HUES6 (cell line): ENCODE measurements at regions not wholly inside any gene's neighbourhood (a gene's known extent, or its start where the extent isn't known, plus 50 kb on each side); places are given as distances from the start of the nearest gene placed in this dataset.
"Not testable (repeated sequence)": the region's sequence is repeated elsewhere in the genome, so short reads cannot be mapped to it uniquely, and the experiment has no call there.

Experiments
- H3K27ac ChIP-seq: 2 replicates; pipeline ENCODE4 v1.7.0; 2013; ENCODE audit warnings: low read depth, mild to moderate bottlenecking, low read length, inconsistent platforms
- H3K27me3 ChIP-seq: 2 replicates; pipeline ENCODE4 v1.6.1; 2013; ENCODE audit warnings: low read length; ENCODE audit not compliant: control insufficient read depth, insufficient read depth
- H3K36me3 ChIP-seq: 2 replicates; pipeline ENCODE4 v1.6.1; 2013; ENCODE audit warnings: low read length; ENCODE audit not compliant: control insufficient read depth, insufficient read depth
- H3K4me1 ChIP-seq: 2 replicates; pipeline ENCODE4 v1.6.1; 2013; ENCODE audit warnings: low read length; ENCODE audit not compliant: control insufficient read depth, insufficient read depth
- H3K4me3 ChIP-seq: 2 replicates; pipeline ENCODE4 v1.5.1; 2013; ENCODE audit warnings: low read depth, low read length
- H3K9ac ChIP-seq: one replicate; pipeline ENCODE4 v1.6.1; 2013; ENCODE audit warnings: mild to moderate bottlenecking, low read length
- H3K9me3 ChIP-seq: 2 replicates; pipeline ENCODE4 v1.6.1; 2013; ENCODE audit warnings: low read depth, low read length; ENCODE audit not compliant: control insufficient read depth, insufficient read depth

DNA sequence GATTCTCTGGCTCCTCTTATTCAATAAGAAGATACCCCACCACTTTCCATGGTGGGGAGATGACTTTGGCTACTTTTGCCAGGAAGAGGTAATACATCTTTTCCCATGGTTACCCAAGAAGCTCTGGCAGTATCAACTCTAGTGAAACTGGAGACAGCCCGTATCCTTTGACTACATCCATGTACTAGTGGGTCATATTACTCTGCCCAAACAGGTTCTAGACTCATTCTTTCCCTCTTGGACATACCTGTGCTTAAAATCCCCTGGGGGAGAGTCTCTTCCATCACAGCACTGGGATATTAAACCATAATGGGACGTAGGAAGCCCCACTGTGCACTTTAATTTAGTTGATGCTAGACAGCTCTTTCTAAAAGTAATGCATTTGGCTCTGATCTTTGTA, 144.7 kb upstream of the KLF12 start:
- H3K4me1 ChIP-seq = peaks cover 5% of the 10 kb centered on the region; the same call in 1 of the 2 replicates
- no peak overlapping the region for H3K4me3 ChIP-seq
- no peaks in the 10 kb centered on the region for H3K36me3 ChIP-seq
- H3K27me3 ChIP-seq = no peaks in the 10 kb centered on the region
- H3K9ac ChIP-seq = no peak overlapping the region
- H3K9me3 ChIP-seq = no peaks in the 10 kb centered on the region
- no peak overlapping the region for H3K27ac ChIP-seq

- Histone ChIP-seq H3K27me3 (no peaks in the 10 kb centered on the region), H3K4me1 (no peaks in the 10 kb centered on the region), H3K9me3 (peaks cover 4% of the 10 kb centered on the region; the same call in 1 of the 2 replicates), H3K4me3 (no peak overlapping the region), H3K27ac (no peak overlapping the region), H3K36me3 (no peaks in the 10 kb centered on the region), H3K9ac (no peak overlapping the region)
These were observed 140.7 kb upstream of the KLF12 start for GRCh38 chr13:74274916-74275315.

DNA sequence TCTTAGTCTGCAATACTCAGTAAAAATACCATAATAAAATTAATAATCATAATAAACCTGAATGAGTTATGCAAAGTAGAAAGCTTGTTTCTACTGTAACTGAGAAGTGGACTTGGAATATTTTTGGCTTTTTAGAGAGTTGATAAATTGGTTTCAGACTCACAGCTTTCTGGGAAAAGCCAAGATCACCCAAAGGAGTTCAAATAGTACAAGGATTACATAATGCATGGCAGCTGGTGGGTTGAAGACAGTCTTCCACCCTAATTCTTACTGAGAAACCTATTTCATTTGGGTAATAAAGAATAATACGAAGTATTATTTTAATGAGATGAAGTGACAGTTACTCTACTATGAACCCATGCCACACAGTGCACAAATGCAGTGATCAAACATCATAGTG, 139.4 kb upstream of the KLF12 start:
- H3K9me3 ChIP-seq = peaks cover 4% of the 10 kb centered on the region; the same call in 1 of the 2 replicates
- H3K9ac ChIP-seq = no peak overlapping the region
- no peaks in the 10 kb centered on the region for H3K4me1 ChIP-seq
- no peak overlapping the region for H3K4me3 ChIP-seq
- H3K27me3 ChIP-seq = no peaks in the 10 kb centered on the region
- no peaks in the 10 kb centered on the region for H3K36me3 ChIP-seq
- no peak overlapping the region for H3K27ac ChIP-seq

GRCh38 chr13:74272826-74273225, 138.6 kb upstream of the KLF12 start:
- H3K4me3 ChIP-seq = no peak overlapping the region
- H3K27me3 ChIP-seq = no peaks in the 10 kb centered on the region
- H3K36me3 ChIP-seq = no peaks in the 10 kb centered on the region
- H3K9me3 ChIP-seq = peaks cover 4% of the 10 kb centered on the region; the same call in 1 of the 2 replicates
- H3K27ac ChIP-seq = no peak overlapping the region
- no peak overlapping the region for H3K9ac ChIP-seq
- no peaks in the 10 kb centered on the region for H3K4me1 ChIP-seq

GRCh38 chr13:74270018-74270417, 135.8 kb upstream of the KLF12 start:
- Histone ChIP-seq H3K27me3 (no peaks in the 10 kb centered on the region), H3K9ac (no peak overlapping the region), H3K9me3 (peaks cover 13% of the 10 kb centered on the region; the same call in 1 of the 2 replicates), H3K4me1 (no peaks in the 10 kb centered on the region), H3K4me3 (no peak overlapping the region), H3K36me3 (no peaks in the 10 kb centered on the region), H3K27ac (no peak overlapping the region)

- no peaks in the 10 kb centered on the region for H3K27me3 ChIP-seq
- H3K9me3 ChIP-seq = peaks cover 21% of the 10 kb centered on the region; the same call in 1 of the 2 replicates
- H3K4me1 ChIP-seq = no peaks in the 10 kb centered on the region
- H3K36me3 ChIP-seq = no peaks in the 10 kb centered on the region
- H3K9ac ChIP-seq = no peak overlapping the region
- no peak overlapping the region for H3K27ac ChIP-seq
- H3K4me3 ChIP-seq = no peak overlapping the region
These were observed 132.7 kb upstream of the KLF12 start for GRCh38 chr13:74266861-74267260.

GRCh38 chr13:74266309-74266708, 132.1 kb upstream of the KLF12 start:
- Histone ChIP-seq H3K27ac (no peak overlapping the region), H3K4me3 (no peak overlapping the region)

DNA sequence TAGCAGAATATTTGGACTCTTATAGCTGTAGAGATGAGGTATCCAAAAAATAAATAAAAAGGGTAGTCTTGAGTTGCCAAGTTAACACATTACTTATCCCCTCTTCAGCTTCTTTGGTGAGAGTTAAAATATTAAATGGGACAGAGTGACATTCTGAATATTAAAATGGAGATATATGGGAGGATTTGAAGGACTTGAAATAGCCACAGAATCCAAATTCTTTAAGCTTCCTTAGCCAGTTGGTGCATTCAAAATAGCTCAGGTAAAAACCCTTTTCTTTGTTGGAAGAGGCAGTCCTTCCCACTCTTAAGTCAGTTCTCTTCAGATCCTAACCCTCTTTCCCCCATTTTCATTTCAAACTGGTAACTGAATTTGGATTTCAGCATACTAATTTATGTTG, 130.1 kb upstream of the KLF12 start:
- H3K27ac ChIP-seq = no peak overlapping the region
- no peaks in the 10 kb centered on the region for H3K36me3 ChIP-seq
- no peaks in the 10 kb centered on the region for H3K4me1 ChIP-seq
- no peak overlapping the region for H3K9ac ChIP-seq
- no peaks in the 10 kb centered on the region for H3K27me3 ChIP-seq
- peaks cover 17% of the 10 kb centered on the region; the same call in 1 of the 2 replicates for H3K9me3 ChIP-seq
- H3K4me3 ChIP-seq = no peak overlapping the region

More at GRCh38 chr13:74266309-74266708, 132.1 kb upstream of the KLF12 start:
- Histone ChIP-seq H3K36me3 (no peaks in the 10 kb centered on the region), H3K9me3 (peaks cover 17% of the 10 kb centered on the region; the same call in 1 of the 2 replicates), H3K27me3 (no peaks in the 10 kb centered on the region), H3K9ac (no peak overlapping the region), H3K4me1 (no peaks in the 10 kb centered on the region)

DNA sequence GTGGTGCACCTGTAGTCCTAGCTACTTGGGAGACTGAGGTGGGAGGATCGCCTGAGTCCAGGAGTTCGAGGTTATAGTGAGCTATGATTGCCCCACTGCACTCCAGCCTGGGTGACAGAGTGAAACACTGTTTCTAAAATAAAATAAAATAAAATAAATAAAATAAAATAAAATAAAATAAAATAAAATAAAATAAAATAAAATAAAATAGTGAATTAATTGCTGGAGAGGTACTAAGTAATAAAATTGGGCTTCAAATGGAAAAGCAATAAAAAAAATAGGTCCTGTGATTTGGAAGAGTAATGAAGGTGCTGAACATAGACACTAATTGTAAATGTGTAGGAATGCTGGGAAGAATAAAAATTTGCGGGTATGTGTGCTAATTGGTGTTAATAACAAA, 126.2 kb upstream of the KLF12 start:
- H3K4me3 ChIP-seq, H3K9ac ChIP-seq, H3K27ac ChIP-seq, H3K36me3 ChIP-seq, H3K4me1 ChIP-seq, H3K27me3 ChIP-seq: not testable (repeated sequence)
- H3K9me3 ChIP-seq = peaks cover 13% of the 10 kb centered on the region; the same call in 1 of the 2 replicates

DNA sequence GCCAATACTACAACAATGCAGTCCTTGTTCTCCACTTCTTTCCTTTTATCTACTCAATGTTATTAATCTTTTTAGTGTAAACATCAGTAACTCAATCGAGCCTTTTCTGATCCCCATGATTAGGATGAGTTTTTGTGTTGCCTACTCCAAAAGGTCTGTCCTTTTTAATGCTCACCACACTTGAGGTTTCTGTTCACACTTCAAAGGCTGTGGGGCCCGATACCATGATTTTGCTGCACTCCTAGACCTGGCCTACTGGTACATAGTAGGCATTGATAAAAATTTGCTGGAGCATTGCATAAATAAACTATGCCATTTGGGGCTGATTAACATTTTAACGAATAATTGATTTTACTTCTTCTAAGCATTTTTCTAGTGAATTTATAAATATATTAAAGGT, 125.4 kb upstream of the KLF12 start:
- no peak overlapping the region for H3K27ac ChIP-seq
- peaks cover 8% of the 10 kb centered on the region; the same call in 1 of the 2 replicates for H3K9me3 ChIP-seq
- no peaks in the 10 kb centered on the region for H3K27me3 ChIP-seq
- no peak overlapping the region for H3K9ac ChIP-seq
- no peaks in the 10 kb centered on the region; the same call in 1 of the 2 replicates for H3K4me1 ChIP-seq
- no peaks in the 10 kb centered on the region for H3K36me3 ChIP-seq
- H3K4me3 ChIP-seq = no peak overlapping the region

- no peak overlapping the region for H3K27ac ChIP-seq
- H3K36me3 ChIP-seq = no peaks in the 10 kb centered on the region
- H3K9ac ChIP-seq = no peak overlapping the region
- no peak overlapping the region for H3K4me3 ChIP-seq
- H3K4me1 ChIP-seq = no peaks in the 10 kb centered on the region; the same call in 1 of the 2 replicates
- H3K27me3 ChIP-seq = no peaks in the 10 kb centered on the region
- H3K9me3 ChIP-seq = peaks cover 2% of the 10 kb centered on the region; the same call in 1 of the 2 replicates
These were observed 124.8 kb upstream of the KLF12 start for GRCh38 chr13:74258961-74259360.

GRCh38 chr13:74256969-74257368, 122.8 kb upstream of the KLF12 start:
- Histone ChIP-seq H3K27me3 (no peaks in the 10 kb centered on the region), H3K4me1 (no peaks in the 10 kb centered on the region; the same call in 1 of the 2 replicates), H3K27ac (no peak overlapping the region), H3K9me3 (no peaks in the 10 kb centered on the region), H3K4me3 (no peak overlapping the region), H3K9ac (no peak overlapping the region), H3K36me3 (no peaks in the 10 kb centered on the region)
